ENCODE measurements at regions not wholly inside any gene's neighbourhood (a gene's known extent, or its start where the extent isn't known, plus 50 kb on each side); places are given as distances from the start of the nearest gene placed in this dataset.

DNA sequence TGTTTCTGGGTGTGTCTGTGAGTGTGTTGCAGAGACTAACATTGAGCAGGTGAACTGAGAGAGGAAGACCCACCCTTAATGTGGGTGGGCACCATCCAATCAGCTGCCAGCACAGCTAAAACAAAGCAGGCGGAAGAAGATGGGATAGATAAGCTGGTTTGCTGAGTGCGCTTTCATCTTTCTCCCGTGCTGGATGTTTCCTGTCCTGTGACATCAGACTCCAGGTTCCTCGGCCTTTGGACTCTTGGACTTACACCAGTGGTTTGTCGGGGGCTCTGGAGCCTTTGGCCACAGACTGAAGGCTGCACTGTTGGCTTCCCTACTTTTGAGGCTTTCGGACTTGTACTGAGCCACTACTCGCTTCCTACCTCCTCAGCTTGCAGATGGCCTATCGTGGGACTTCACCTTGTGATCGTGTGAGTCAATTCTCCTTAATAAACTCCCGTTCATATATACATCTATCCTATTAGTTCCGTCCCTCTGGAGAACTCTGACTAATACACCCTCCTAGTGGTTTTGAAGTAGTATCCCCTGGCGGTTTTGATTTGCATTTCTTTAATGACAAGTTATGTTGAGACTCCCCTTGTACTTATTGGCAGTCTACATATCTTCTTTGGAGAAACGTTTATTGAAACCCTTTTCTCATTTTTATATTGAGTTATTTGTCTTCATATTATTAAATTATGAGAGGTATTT is 546.6 kb upstream of the TMPRSS15 start:
- DNase-seq (ENCODE audit: low read depth), result no peak
- TF ChIP-seq, protein P1, sequence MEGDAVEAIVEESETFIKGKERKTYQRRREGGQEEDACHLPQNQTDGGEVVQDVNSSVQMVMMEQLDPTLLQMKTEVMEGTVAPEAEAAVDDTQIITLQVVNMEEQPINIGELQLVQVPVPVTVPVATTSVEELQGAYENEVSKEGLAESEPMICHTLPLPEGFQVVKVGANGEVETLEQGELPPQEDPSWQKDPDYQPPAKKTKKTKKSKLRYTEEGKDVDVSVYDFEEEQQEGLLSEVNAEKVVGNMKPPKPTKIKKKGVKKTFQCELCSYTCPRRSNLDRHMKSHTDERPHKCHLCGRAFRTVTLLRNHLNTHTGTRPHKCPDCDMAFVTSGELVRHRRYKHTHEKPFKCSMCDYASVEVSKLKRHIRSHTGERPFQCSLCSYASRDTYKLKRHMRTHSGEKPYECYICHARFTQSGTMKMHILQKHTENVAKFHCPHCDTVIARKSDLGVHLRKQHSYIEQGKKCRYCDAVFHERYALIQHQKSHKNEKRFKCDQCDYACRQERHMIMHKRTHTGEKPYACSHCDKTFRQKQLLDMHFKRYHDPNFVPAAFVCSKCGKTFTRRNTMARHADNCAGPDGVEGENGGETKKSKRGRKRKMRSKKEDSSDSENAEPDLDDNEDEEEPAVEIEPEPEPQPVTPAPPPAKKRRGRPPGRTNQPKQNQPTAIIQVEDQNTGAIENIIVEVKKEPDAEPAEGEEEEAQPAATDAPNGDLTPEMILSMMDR (conservative IDR thresholded peaks at IDR 0.05; ENCODE audit: low read depth, low read length), result no peak
- H3K4me3 ChIP-seq (ENCODE audit: low read depth, low read length), result no peak overlapping the region

DNA sequence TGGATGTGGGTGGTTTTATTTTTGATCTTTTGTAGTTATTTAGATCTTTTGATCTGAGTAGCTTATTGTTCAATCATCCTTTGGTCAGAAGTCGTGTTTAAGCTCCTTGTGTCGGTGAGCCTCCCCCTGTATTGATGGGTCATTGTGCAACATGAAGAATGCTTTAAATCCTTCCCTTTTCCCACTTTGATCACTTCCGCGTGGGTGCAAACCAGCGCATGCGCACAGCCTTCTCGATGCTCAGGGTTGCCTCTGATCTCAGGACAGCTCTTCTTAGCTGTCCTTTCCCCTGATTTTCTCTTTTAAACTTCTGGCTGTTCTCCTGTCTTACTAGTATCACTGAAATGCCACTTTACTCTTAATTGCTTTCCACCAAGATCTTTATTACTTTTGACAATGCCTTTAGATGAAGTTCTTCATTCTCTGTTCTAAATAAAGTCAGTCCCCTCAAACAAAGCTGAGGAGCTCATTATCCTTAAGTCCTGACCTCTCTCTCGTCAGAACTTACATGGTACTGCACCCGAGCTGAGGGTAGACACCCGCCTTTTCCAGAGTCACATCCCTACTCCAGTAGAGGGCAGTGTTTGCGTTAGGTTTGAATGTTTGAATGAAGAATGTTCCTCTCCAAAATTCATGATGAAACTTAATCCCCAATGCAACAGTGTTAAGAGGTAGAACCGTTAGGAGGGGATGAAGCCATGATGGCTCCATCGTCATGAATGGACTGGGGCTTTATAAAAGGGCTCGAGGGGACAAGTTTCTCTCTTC is 547.9 kb upstream of the TMPRSS15 start:
- TF ChIP-seq, protein P1 (conservative IDR thresholded peaks at IDR 0.05; ENCODE audit: low read depth, low read length), result peak; percentile 62
- DNase-seq (ENCODE audit: low read depth), result peak; percentile 44
- no peak overlapping the region for H3K4me3 ChIP-seq (ENCODE audit: low read depth, low read length)

DNA sequence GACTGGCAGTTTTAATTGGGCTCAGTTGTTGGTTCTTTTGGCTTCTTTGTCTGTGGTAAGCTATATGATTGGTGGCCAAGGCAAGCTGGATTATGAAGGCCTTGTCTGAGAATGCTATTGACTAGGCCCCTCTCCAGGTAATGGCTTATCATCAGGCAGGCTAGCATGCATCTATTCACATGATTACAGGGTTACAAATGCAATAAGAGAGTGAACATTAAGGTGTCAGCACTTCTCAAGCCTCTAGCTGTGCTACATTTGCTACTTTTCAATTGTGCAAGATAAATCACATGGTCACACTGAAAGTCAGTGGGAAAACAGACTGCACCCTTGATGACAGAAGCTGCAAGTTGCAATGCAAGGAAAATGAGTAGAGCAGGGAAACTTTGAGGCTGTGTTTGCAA is 550.9 kb upstream of the TMPRSS15 start:
- TF ChIP-seq, protein P1 (conservative IDR thresholded peaks at IDR 0.05; ENCODE audit: low read depth, low read length), result no peak
- no peak overlapping the region for H3K4me3 ChIP-seq (ENCODE audit: low read depth, low read length)
- DNase-seq (ENCODE audit: low read depth), result peak; percentile 9

DNA sequence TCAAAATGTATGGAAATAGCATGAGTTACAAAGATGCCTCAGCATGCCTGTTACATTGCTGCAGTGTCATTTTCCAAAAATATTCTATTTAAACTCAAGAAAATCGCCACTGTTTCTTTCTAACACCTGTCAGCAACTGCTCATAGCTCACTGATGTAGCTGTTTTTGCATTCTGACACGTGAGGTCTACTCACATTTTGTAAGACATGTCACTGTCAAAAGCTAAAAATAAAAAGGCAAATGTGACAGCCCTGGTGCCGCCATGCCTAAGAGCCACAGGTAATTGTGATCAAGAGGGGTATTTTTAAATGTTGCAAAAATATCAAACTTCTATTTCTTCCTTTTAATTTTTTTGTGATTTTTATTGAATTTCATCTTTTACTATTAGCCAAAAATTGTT is 556.2 kb upstream of the TMPRSS15 start:
- DNase-seq (ENCODE audit: low read depth), result no peak
- H3K4me3 ChIP-seq (ENCODE audit: low read depth, low read length), result no peak overlapping the region
- TF ChIP-seq, protein P1 (conservative IDR thresholded peaks at IDR 0.05; ENCODE audit: low read depth, low read length), result no peak

DNA sequence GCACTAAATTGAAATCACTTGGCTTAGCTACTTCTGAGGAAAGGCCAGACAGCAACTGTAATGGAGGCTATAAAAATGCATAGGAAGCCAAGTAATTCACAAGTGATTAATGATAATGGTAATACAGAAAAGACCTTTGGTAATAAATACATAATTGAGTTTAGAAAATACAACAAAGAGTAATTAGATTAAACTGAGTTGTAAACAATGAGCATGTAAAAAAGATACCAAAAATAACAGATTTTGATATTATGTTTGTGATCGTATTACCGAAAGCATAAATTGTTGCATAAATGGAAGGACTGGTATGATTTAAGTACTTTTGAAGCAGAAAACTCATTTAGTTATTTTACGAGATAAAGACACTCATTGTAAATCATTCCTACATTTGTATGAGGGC is 556.7 kb upstream of the TMPRSS15 start:
- no peak overlapping the region for H3K4me3 ChIP-seq (ENCODE audit: low read depth, low read length)
- DNase-seq (ENCODE audit: low read depth), result no peak
- TF ChIP-seq, protein P1 (conservative IDR thresholded peaks at IDR 0.05; ENCODE audit: low read depth, low read length), result no peak

DNA sequence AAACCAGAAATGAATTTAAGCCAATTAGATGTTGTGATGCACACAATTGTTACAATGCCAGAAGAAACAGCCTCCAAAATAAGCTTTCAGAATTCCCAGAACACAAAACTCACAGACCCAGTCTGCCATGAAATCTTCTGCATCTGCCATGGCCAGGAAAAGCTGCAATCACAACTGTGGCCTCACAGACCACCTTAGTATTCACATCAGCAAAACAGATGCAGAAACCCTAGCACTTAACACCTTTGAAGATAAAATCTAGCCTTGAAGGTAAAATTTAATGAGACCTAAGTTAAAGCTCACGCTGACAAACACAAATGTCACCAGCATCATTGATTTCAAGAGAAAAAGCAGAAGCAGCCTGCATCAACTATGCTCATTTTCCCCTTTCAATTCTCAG is 566.8 kb upstream of the TMPRSS15 start:
- no peak overlapping the region for H3K4me3 ChIP-seq (ENCODE audit: low read depth, low read length)
- TF ChIP-seq, protein P1 (conservative IDR thresholded peaks at IDR 0.05; ENCODE audit: low read depth, low read length), result no peak
- no peak for DNase-seq (ENCODE audit: low read depth)
